Calu3 (cell line): ENCODE measurements at regions not wholly inside any gene's neighbourhood (a gene's known extent, or its start where the extent isn't known, plus 50 kb on each side); places are given as distances from the start of the nearest gene placed in this dataset.

Experiments
- BruUV-seq: library from RNA; stranded (reverse); fragments of 400-500 nt; replicated peaks from 2 replicates; lab custom pipeline; 2021; lab: Mats Ljungman, UMichigan
- CTCF ChIA-PET: fragments of 300-600 bp; sonication (Branson Sonifier 250); formaldehyde crosslinking; loops from one replicate; lab custom pipeline; 2022; ENCODE audit warnings: antibody characterized with exemption; lab: Charles Lee
- DNase-seq: peaks from one replicate; pipeline ENCODE4 v3.0.0; 2022
- H3K27ac Mint-ChIP-seq: one replicate; pipeline ENCODE4 v1.8.0; 2022; ENCODE audit warnings: mixed read lengths; ENCODE audit not compliant: unreplicated experiment
- H3K27me3 Mint-ChIP-seq: one replicate; pipeline ENCODE4 v1.8.0; 2022; ENCODE audit warnings: mixed read lengths; ENCODE audit not compliant: unreplicated experiment
- H3K36me3 Mint-ChIP-seq: one replicate; pipeline ENCODE4 v1.8.0; 2022; ENCODE audit warnings: mild to moderate bottlenecking, moderate library complexity, mixed read lengths; ENCODE audit not compliant: insufficient read depth, unreplicated experiment
- H3K4me1 Mint-ChIP-seq: one replicate; pipeline ENCODE4 v1.8.0; 2022; ENCODE audit warnings: mild to moderate bottlenecking, low read depth, mixed read lengths; ENCODE audit not compliant: unreplicated experiment
- H3K4me3 Mint-ChIP-seq: one replicate; pipeline ENCODE4 v1.8.0; 2022; ENCODE audit warnings: mild to moderate bottlenecking, low read depth, moderate library complexity, mixed read lengths; ENCODE audit not compliant: unreplicated experiment
- H3K9me3 Mint-ChIP-seq: one replicate; pipeline ENCODE4 v1.8.0; 2022; ENCODE audit warnings: low read depth, mixed read lengths; ENCODE audit not compliant: unreplicated experiment
- intact Hi-C: fragments of 100-400 bp; cut with micrococcal nuclease; formaldehyde crosslinking; loops from one replicate; pipeline ENCODE4 v1.10.0; 2022; ENCODE audit not compliant: unreplicated experiment
- TF ChIP-seq, protein P1 (sequence below): fragments of 200-600 bp; IDR thresholded peaks from one replicate; pipeline ENCODE4 v1.8.0; 2022; ENCODE audit warnings: antibody characterized with exemption; ENCODE audit not compliant: unreplicated experiment

DNA sequence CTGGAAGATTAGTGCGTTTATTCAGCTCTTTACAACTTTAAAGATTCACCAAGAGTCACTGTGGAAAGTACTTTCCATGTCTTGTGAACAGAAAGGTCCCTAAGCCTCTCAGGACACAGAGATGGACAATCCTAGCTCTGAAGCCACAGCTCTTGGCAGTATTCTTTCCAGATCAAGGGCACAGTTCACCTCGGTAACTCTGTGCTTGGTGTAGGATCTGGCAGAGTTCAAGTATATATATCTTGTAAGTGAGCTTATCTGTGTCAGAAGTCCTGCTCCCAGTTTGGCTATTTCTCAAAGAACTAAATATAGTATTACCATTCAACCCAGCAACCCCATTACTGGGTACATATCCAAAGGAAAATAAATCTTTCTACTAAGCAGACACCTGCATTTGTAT lies 183.7 kb downstream of the CBLN1 start:
- intact Hi-C loops: no loop called here
- no peak overlapping the region for H3K27ac Mint-ChIP-seq
- no peak overlapping the region for H3K4me3 Mint-ChIP-seq
- TF ChIP-seq, protein P1, sequence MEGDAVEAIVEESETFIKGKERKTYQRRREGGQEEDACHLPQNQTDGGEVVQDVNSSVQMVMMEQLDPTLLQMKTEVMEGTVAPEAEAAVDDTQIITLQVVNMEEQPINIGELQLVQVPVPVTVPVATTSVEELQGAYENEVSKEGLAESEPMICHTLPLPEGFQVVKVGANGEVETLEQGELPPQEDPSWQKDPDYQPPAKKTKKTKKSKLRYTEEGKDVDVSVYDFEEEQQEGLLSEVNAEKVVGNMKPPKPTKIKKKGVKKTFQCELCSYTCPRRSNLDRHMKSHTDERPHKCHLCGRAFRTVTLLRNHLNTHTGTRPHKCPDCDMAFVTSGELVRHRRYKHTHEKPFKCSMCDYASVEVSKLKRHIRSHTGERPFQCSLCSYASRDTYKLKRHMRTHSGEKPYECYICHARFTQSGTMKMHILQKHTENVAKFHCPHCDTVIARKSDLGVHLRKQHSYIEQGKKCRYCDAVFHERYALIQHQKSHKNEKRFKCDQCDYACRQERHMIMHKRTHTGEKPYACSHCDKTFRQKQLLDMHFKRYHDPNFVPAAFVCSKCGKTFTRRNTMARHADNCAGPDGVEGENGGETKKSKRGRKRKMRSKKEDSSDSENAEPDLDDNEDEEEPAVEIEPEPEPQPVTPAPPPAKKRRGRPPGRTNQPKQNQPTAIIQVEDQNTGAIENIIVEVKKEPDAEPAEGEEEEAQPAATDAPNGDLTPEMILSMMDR: no peak
- DNase-seq: no peak
- no peaks in the 10 kb centered on the region for H3K36me3 Mint-ChIP-seq
- no peaks in the 10 kb centered on the region for H3K4me1 Mint-ChIP-seq
- CTCF ChIA-PET: no interaction called here
- BruUV-seq: no TSS peak
- H3K27me3 Mint-ChIP-seq: no peaks in the 10 kb centered on the region
- H3K9me3 Mint-ChIP-seq: peaks cover 8% of the 10 kb centered on the region

DNA sequence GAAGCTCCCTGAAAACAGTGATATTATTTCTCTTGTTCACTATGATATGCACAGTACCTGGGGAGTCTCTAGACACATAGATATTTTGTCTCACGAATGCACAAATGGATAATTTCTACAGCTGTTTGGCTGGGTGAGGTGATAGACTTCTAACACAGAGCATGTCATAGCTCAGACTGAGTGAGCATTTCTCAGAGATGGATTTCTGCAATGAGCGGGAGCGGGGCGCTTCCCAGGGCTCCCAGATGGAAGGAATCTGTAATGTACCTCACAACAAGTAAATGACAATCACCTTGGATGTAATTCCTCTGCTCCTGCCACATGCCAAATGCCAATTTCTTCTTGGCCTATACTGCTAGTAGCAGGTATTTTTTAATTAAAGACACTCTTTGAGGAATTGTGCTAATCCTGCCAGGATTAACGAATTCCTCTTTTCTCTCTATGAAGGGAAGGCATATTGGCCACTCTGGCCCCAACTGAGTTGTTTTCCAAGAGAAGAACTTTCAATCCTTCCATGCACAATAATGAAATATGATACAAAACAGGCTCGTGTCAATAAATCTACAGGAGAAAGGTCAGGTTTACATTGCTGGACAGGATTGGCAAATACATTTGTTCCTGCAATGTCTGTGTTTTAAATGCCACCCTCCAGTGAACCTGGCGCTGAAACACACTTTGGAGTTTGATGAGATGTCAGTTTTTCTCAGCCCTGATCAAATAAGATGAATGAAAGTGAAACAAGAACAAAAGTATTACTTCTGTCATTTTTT lies 185.3 kb downstream of the CBLN1 start:
- no peaks in the 10 kb centered on the region for H3K27me3 Mint-ChIP-seq
- H3K4me3 Mint-ChIP-seq: no peak overlapping the region
- no peaks in the 10 kb centered on the region for H3K36me3 Mint-ChIP-seq
- intact Hi-C loops: no loop called here
- H3K9me3 Mint-ChIP-seq: peaks cover 5% of the 10 kb centered on the region
- CTCF ChIA-PET: no interaction called here
- no peak overlapping the region for H3K27ac Mint-ChIP-seq
- H3K4me1 Mint-ChIP-seq: no peaks in the 10 kb centered on the region
- no TSS peak for BruUV-seq
- DNase-seq: no peak
- TF ChIP-seq, protein P1: no peak

DNA sequence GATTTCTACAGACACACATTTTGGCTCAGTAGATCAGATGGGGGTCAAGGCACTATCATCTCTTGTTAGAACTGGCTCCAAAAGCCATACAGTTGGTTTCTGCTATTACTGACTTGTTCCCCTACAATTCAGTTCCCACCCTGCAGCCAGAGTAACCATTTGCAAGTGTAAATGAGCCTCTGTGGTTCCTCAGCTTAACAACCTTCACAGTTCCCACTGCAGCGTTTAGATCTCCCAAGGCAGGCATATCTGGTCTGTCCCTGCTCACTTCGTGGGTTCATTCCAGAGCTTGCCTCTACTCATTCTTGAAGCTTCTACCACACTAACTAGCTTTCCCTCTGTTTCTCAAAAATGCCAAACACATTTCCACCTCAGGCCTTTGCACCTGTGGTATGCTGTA lies 186.1 kb downstream of the CBLN1 start:
- no peak overlapping the region for H3K27ac Mint-ChIP-seq
- H3K4me1 Mint-ChIP-seq: no peaks in the 10 kb centered on the region
- no peaks in the 10 kb centered on the region for H3K36me3 Mint-ChIP-seq
- H3K4me3 Mint-ChIP-seq: no peak overlapping the region
- no peak for DNase-seq
- no TSS peak for BruUV-seq
- peaks cover 5% of the 10 kb centered on the region for H3K9me3 Mint-ChIP-seq
- TF ChIP-seq, protein P1: no peak
- no peaks in the 10 kb centered on the region for H3K27me3 Mint-ChIP-seq
- intact Hi-C loops: no loop called here
- CTCF ChIA-PET: no interaction called here

DNA sequence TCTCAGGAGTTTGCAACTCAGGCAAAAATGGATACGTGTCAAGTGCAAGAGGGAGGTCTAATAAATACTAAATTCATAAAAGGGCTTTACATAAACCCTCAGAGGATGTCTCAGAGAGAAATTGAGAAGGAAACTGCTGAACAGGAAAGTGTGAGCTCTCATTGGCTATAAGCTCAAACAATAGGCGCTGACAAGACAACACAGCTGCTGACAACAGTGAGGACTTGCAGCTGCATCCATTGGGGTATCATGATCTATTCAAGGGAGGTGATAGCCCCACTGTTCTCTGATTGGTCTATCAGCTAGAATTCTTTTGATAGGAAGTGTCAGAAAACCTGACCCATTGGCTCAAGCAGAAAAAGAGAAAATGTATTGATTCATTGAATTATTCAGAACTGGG lies 187.2 kb downstream of the CBLN1 start:
- no peak overlapping the region for H3K27ac Mint-ChIP-seq
- BruUV-seq: no TSS peak
- H3K4me1 Mint-ChIP-seq: no peaks in the 10 kb centered on the region
- no peak overlapping the region for H3K4me3 Mint-ChIP-seq
- peaks cover 5% of the 10 kb centered on the region for H3K9me3 Mint-ChIP-seq
- intact Hi-C loops: no loop called here
- TF ChIP-seq, protein P1: no peak
- H3K27me3 Mint-ChIP-seq: no peaks in the 10 kb centered on the region
- CTCF ChIA-PET: no interaction called here
- H3K36me3 Mint-ChIP-seq: no peaks in the 10 kb centered on the region
- DNase-seq: no peak
